ENCODE measurements at regions not wholly inside any gene's neighbourhood (a gene's known extent, or its start where the extent isn't known, plus 50 kb on each side); places are given as distances from the start of the nearest gene placed in this dataset.

DNA sequence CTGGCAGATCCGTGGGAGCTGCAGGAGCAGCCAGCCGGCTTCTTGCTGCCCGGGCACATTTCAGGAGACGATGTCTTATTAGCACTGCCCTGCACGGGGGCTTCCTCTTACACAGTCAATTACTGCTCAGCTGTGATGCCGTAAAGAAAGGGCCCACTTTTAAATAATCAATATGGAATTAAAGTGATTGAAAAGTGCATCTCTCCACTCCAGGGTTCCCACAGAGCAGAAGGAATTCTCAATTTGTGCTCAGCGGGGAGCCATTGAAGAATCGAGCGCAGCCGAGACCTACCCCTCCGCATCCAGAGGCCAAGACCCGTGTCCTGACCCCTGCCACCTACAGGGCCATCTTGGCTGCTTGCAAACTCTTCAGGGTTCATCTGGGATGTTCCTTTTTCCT lies 399.4 kb upstream of the C16orf82 start:
- TF ChIP-seq, protein P1, sequence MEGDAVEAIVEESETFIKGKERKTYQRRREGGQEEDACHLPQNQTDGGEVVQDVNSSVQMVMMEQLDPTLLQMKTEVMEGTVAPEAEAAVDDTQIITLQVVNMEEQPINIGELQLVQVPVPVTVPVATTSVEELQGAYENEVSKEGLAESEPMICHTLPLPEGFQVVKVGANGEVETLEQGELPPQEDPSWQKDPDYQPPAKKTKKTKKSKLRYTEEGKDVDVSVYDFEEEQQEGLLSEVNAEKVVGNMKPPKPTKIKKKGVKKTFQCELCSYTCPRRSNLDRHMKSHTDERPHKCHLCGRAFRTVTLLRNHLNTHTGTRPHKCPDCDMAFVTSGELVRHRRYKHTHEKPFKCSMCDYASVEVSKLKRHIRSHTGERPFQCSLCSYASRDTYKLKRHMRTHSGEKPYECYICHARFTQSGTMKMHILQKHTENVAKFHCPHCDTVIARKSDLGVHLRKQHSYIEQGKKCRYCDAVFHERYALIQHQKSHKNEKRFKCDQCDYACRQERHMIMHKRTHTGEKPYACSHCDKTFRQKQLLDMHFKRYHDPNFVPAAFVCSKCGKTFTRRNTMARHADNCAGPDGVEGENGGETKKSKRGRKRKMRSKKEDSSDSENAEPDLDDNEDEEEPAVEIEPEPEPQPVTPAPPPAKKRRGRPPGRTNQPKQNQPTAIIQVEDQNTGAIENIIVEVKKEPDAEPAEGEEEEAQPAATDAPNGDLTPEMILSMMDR (IDR thresholded peaks at IDR 0.05; ENCODE audit: low read length), result no peak
- no peak for TF ChIP-seq EZH2 (IDR thresholded peaks at IDR 0.05; ENCODE audit: borderline replicate concordance, low read length)
